ENCODE measurements at regions not wholly inside any gene's neighbourhood (a gene's known extent, or its start where the extent isn't known, plus 50 kb on each side); places are given as distances from the start of the nearest gene placed in this dataset.

DNA sequence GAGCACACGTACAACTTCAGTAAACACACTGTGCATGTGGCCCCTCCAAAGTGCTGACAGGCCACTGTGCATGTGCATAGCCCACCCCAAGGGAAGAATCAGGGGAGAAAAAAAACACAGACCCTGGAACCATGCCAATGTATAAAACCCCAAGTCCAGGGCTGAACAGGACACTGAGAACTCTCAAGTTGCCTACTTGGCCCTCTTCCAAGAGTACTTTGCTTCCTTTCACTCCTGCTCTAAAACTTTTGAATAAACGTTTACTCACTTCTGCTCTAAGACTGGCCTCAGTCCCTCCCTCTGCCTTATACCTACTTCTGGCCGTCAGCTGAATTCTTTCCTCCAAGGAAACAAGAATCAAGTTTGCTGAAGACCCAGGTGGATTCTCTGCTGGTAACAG is 77.7 kb upstream of the NFIB start:
- DNase-seq = no peak

DNA sequence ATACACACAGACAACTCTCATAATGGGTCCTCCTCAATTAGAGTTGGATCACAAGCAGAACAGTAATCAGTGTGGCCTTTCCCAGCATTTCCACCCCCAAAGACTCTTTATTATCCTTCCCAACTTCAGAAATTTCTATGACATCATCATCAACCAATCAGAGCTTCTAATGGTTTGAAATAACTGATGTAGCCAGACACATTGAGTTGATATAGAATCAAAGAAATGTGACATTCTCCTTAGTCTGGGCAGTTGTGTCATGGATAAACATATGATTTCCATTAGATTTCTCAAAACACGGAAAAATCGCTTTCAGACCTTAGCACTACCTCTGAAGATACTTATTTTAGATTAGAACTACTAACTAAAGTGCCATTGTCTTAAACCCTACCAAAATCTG is 75.7 kb upstream of the NFIB start:
- no peak for DNase-seq

DNA sequence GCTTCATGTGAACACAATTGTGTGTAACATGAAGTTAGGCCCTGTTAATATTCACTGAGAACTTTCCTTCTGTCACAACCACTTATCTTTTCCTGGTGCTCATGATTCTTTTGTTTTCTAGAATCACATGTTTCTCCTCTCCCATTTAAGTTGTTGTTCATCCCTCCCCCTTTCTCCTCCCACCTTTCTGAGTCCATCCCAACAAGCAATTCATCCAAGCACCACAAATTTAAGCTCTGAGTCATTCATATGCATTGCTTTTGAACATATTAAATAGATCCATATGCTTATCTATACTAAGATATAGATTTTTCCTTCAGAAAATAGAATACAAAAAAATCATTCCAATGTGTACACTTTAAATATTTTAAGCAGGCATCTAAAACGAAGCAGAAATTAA is 75.2 kb upstream of the NFIB start:
- no peak for DNase-seq

DNA sequence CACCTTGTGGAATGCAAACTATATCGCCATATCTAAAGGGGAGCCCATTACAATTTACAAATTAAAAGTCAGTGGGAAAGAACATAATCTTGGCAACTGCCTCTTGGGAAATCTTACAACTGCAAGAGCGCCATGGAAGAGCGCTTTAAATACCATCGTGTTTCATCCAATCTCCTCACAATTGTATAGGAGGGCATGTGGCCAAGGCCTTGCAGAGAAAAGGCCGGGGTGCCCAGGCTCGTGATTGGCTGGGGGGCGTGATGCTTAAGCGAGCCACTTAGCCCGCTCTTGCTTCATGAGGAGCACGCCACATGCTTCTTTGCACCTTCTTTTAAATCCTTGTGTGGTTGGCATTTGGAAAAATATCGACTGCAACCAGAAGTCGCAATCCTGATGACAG is 69.8 kb upstream of the NFIB start:
- DNase-seq = no peak

DNA sequence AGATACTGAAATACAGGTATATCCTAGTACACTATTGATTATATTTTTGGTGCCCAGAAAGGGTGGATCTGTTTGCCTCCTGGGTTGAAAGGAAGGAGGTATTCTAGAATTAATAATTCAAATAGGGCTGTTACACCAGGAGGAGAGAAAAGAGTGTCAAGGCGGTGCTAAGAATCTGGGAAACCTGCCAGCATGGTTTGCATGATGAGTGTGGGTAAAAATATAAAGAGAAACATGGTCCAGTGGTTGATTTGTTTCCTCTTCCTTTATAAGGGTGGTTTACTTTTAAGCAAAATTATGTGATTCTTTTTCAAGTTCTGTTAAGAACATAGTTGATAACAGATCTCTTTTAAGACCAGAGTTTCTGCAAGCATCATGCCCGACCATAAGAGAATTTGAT is 69.4 kb upstream of the NFIB start:
- DNase-seq = no peak

DNA sequence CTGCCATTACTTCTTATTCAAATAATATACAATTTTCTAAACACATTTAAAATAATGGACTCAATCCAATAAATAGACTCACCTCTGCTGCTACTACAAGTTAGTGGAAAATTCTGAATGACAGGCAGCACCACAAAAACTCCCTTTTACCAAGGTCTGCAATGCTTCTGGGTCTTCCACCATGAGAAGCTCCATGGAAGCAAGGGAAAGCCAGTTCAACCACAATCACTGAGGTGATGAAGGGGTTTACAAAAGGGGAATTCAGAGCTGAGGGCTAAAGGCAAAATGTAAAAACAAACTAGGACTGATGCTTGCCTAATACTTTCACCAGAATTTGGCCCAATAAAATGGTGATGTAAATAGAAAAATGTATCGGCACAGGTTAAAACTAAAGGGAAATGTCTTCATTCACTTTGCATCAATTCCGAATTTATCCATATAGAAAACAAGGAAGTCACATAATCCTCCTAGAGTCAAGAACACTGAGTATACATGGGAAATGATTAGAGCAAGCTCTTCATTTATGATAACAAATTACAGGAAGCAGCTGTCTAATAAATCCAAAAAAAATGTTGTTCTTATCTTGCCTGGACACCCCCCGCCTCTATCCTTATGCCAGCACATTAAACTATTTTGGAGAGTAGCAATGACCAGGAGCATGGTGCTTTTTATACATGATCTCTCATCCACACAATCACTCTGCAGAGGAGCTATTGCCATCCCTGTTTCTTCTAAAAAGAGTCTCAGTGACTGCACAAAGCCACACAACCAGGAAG is 66.3 kb upstream of the NFIB start:
- no peak for DNase-seq

DNA sequence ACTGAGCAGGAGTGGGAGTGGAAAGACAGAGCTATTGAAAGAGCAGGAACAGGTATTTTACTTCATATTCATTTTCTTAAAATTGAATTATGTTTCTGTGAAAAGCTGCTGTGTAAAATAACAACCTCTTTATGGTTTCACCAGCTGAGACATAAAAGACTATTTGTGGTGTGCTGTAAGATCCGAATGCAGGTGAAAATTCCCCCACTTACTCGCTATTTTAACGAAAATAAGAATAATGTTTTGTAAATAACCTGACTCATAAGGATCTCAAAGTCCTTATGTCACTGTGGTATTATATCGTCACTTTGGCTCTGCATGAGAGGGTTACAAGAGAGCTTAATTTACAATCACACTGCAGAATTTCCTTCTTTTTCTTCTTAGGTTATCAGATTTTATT is 65.3 kb upstream of the NFIB start:
- DNase-seq = no peak

DNA sequence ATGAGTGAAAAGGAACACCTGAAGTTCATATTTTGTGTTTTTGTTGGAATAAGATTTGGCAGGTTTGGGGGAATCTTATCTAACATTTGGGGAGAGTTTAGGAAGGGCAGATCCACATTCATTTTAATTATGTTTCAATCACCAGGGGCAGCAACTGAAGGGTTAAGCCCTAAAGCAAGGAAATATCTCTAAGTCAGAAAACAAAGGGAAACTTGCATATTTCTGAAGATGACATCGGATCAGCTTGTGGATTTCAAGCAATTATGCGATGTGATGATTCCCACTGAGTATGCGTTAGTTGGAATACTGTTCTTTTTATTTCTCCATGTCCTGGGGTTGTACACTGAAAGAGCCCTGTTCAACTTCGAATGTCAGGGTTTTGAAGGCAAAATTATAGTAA is 59.8 kb upstream of the NFIB start:
- DNase-seq = no peak

DNA sequence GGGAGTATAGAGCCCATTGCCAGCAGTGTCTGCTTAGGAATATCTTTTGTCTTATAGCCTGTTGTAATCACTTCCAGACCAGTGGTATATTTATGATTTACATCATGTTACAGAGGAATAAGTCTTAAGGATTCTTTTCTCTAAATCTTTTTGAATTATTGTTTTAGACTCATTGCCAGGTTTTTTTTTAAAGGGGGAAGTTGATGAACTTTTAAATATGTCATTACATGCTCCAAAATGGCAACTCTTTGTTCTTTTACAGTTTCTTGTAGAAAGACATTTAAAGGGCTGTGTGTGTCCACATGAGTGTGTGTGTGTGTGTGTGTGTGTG is 59.4 kb upstream of the NFIB start:
- no peak for DNase-seq

DNA sequence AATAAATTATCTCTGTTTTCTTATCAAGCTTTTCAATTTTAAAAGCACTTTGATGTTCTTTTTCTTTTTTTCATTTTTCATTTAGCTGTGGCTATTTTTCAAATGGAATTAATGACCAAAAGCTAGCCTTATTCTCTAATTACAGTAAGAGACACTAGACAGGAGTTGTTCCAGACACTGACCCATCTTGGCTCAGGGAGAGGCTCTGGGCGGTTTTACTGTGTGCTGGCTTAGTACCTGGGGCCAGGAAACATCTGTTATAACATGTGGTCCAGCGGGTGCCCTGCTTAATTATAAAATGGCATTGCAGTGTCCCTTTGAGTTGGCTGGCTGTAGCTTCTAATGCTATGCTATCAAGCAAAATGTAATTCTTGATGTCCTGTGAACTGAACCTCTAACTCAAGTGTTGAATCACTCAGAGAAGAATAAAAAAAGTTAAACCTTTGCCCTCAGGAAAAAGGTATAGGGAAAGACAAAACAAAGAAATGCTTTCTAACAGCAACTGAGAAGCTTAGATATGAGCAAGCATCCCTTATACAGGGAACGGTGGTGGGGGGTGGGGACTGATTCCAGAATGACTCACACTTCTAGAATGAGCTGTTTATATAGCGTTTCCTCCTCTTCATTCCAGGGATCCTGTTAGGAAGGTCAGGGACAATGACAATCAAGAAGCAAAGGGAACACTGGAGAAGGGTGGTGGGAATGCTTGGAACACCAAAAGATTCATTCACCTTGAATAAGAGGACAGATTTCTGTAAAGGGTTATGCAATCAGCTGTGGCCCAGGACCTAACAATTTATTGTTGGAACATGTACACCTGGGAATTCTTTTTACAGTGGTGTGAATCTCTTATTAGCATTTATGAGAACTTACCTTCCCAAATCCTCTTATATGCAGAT is 58.7 kb upstream of the NFIB start:
- DNase-seq = no peak

DNA sequence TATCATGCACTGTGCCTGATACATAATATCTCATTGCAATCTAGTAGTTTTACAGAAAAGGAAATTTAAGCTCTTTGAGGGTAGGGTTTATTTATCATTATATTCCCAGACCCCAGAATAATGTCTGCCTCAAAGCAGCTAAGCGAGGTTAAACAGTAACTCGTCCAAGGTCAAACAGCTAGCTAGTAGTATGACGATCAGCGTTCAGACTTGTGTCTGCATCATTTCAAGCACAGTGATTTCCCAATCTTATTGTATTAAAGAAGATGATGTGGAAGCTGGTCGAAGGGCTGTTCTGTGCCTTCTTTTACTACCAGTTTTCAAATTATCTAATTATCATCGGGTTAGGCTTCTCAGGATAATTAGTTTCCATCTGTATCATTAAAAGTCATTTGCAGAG is 55.1 kb upstream of the NFIB start:
- no peak for DNase-seq

DNA sequence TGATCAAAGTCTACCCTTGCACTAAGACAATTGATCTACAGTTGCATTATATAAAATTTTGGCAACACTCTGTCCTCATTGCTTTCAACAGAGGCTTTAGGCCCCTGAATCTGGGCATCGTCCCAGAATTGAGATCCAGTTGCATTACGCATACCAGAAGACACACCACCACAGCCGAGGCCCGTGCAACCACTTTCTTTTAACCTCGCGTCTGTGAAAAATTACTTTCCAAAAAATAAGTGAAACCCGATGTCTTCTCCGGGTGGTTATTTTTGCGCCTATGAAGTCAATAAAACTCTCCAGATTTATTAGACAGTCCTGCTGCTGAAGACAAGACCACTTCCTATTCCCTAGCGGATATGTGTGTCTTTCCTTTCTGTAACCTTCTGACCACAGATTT is 52.1 kb upstream of the NFIB start:
- no peak for DNase-seq

DNA sequence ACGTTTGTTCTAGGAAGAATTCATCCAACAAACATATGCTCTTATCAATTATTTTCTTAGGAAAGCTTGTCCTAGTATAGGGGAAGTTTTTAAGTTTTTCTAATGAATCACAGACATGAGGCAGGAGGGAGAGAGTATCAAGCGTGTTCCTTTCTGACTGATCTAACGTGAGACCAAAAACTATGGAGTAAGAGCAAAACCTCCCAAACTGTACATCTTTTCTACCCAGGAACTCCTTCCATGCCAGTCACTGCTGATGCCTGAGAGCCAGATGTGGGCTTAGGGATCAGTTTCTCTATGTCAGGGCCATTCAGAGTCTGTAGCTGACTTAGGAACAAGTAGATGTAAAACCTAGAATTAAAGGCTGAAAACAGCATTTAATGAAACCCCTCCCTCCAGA is 51.7 kb upstream of the NFIB start:
- DNase-seq = no peak
